HEK293 (cell line): ENCODE measurements at regions not wholly inside any gene's neighbourhood (a gene's known extent, or its start where the extent isn't known, plus 50 kb on each side); places are given as distances from the start of the nearest gene placed in this dataset.
"Not testable (repeated sequence)": the region's sequence is repeated elsewhere in the genome, so short reads cannot be mapped to it uniquely, and the experiment has no call there.

Experiments
- CTCF ChIA-PET: fragments of 350-600 bp; formaldehyde crosslinking; extraction: SDS; loops from one replicate; lab custom pipeline; 2021; ENCODE audit warnings: antibody characterized with exemption; lab: Yijun Ruan, JAX
- POLR2A ChIA-PET: fragments of 300-600 bp; formaldehyde crosslinking; extraction: SDS; loops from one replicate; lab custom pipeline; 2020; ENCODE audit warnings: antibody characterized with exemption, inconsistent platforms; lab: Yijun Ruan, JAX
- H3K27ac ChIP-seq: fragments of 200-500 bp; sonication (Bioruptor generic); 2 replicates; pipeline ENCODE4 v1.5.1; 2014; ENCODE audit warnings: low read depth, low read length, control low read depth, inconsistent platforms; ENCODE audit errors: extremely low read depth
- H3K36me3 ChIP-seq, 2 experiments: fragments of 200-500 bp in 1 of 2; sonication (Bioruptor generic) in 1 of 2; 1 replicate in 1 of 2; 2 replicates in 1 of 2; pipeline ENCODE4 v1.5.1; 2014 to 2017; ENCODE audit warnings: inconsistent platforms in 2 of 2, low read length in 2 of 2; ENCODE audit not compliant: control insufficient read depth in 2 of 2, insufficient read depth in 1 of 2
- H3K4me1 ChIP-seq: fragments of 200-500 bp; sonication (Bioruptor generic); 2 replicates; pipeline ENCODE4 v1.5.1; 2014; ENCODE audit warnings: mild to moderate bottlenecking, low read length, inconsistent platforms; ENCODE audit not compliant: control insufficient read depth, insufficient read depth
- H3K4me3 ChIP-seq: 2 replicates; pipeline ENCODE4 v1.5.1; 2011; ENCODE audit warnings: low read depth, mild to moderate bottlenecking, control low read depth, low read length, moderate library complexity
- H3K9me3 ChIP-seq: fragments of 200-500 bp; sonication (Bioruptor generic); 2 replicates; pipeline ENCODE4 v1.5.1; 2014; ENCODE audit warnings: low read depth, low read length, inconsistent platforms; ENCODE audit not compliant: control insufficient read depth, insufficient read depth
- EGR2 ChIP-seq: fragments of 450-650 bp; formaldehyde crosslinking; IDR thresholded peaks from 2 replicates; pipeline ENCODE4 v1.5.1; 2016; ENCODE audit warnings: low read depth, missing biosample characterization, missing genetic modification characterization
- HOXA7 ChIP-seq: sonication (generic); formaldehyde crosslinking; IDR thresholded peaks from 2 replicates; pipeline ENCODE4 v1.8.1; 2022; ENCODE audit warnings: missing genetic modification reagents, borderline replicate concordance
- HOXC10 ChIP-seq: sonication (generic); formaldehyde crosslinking; IDR thresholded peaks from 2 replicates; pipeline ENCODE4 v1.8.1; 2023; ENCODE audit warnings: mild to moderate bottlenecking, missing genetic modification reagents
- KLF17 ChIP-seq: fragments of 450-650 bp; formaldehyde crosslinking; IDR thresholded peaks from 2 replicates; pipeline ENCODE4 v1.5.1; 2016; ENCODE audit warnings: missing biosample characterization, missing genetic modification characterization
- KLF8 ChIP-seq: fragments of 450-650 bp; formaldehyde crosslinking; IDR thresholded peaks from 2 replicates; pipeline ENCODE4 v1.5.1; 2016; ENCODE audit warnings: missing biosample characterization, missing genetic modification characterization
- PATZ1 ChIP-seq: fragments of 450-650 bp; formaldehyde crosslinking; IDR thresholded peaks from 2 replicates; pipeline ENCODE4 v1.5.1; 2016; ENCODE audit warnings: missing biosample characterization, missing genetic modification characterization
- PRDM1 ChIP-seq: fragments of 450-650 bp; formaldehyde crosslinking; IDR thresholded peaks from 2 replicates; pipeline ENCODE4; 2016; ENCODE audit warnings: missing biosample characterization, missing genetic modification characterization
- PRDM6 ChIP-seq: fragments of 450-650 bp; formaldehyde crosslinking; IDR thresholded peaks from 2 replicates; pipeline ENCODE4 v1.5.1; 2017; ENCODE audit warnings: missing biosample characterization, missing genetic modification characterization
- SETDB1 ChIP-seq: IDR thresholded peaks from one replicate; pipeline ENCODE4 v1.6.1; 2017; ENCODE audit warnings: mild to moderate bottlenecking, low read length, moderate library complexity, mixed read lengths; ENCODE audit not compliant: insufficient read length
- YY2 ChIP-seq: fragments of 450-650 bp; formaldehyde crosslinking; IDR thresholded peaks from 2 replicates; pipeline ENCODE4 v1.5.1; 2016; ENCODE audit warnings: missing biosample characterization, missing genetic modification characterization
- ZBTB17 ChIP-seq: fragments of 450-650 bp; formaldehyde crosslinking; IDR thresholded peaks from 2 replicates; pipeline ENCODE4 v1.5.1; 2016; ENCODE audit warnings: missing biosample characterization, missing genetic modification characterization
- ZBTB44 ChIP-seq: fragments of 450-650 bp; IDR thresholded peaks from 2 replicates; pipeline ENCODE4 v1.5.1; 2018; ENCODE audit warnings: missing biosample characterization, mild to moderate bottlenecking, missing genetic modification characterization
- ZNF133 ChIP-seq: fragments of 450-650 bp; formaldehyde crosslinking; IDR thresholded peaks from 2 replicates; pipeline ENCODE4 v1.5.1; 2016; ENCODE audit warnings: missing biosample characterization, missing genetic modification characterization
- ZNF202 ChIP-seq: fragments of 450-650 bp; formaldehyde crosslinking; IDR thresholded peaks from 2 replicates; pipeline ENCODE4 v1.5.1; 2016; ENCODE audit warnings: missing biosample characterization, missing genetic modification characterization, borderline replicate concordance
- ZNF214 ChIP-seq: fragments of 450-650 bp; formaldehyde crosslinking; IDR thresholded peaks from 2 replicates; pipeline ENCODE4 v1.5.1; 2017; ENCODE audit warnings: missing biosample characterization, mild to moderate bottlenecking, missing genetic modification characterization, borderline replicate concordance
- ZNF248 ChIP-seq: fragments of 450-650 bp; formaldehyde crosslinking; IDR thresholded peaks from 2 replicates; pipeline ENCODE4 v1.5.1; 2017; ENCODE audit warnings: missing biosample characterization, missing genetic modification characterization
- ZNF26 ChIP-seq: fragments of 450-650 bp; formaldehyde crosslinking; IDR thresholded peaks from 2 replicates; pipeline ENCODE4 v1.5.1; 2016; ENCODE audit warnings: missing biosample characterization, missing genetic modification characterization
- ZNF354C ChIP-seq: fragments of 450-650 bp; formaldehyde crosslinking; IDR thresholded peaks from 2 replicates; pipeline ENCODE4 v1.5.1; 2016; ENCODE audit warnings: missing biosample characterization, missing genetic modification characterization, low read depth, borderline replicate concordance
- ZNF416 ChIP-seq: fragments of 450-650 bp; formaldehyde crosslinking; IDR thresholded peaks from 2 replicates; pipeline ENCODE4 v1.5.1; 2016; ENCODE audit warnings: missing biosample characterization, missing genetic modification characterization
- ZNF549 ChIP-seq: fragments of 450-650 bp; IDR thresholded peaks from 2 replicates; pipeline ENCODE4 v1.5.1; 2018; ENCODE audit warnings: missing biosample characterization, missing genetic modification characterization, mild to moderate bottlenecking, inconsistent platforms, moderate library complexity
- ZNF658 ChIP-seq: fragments of 450-650 bp; formaldehyde crosslinking; IDR thresholded peaks from 2 replicates; pipeline ENCODE4; 2016; ENCODE audit warnings: missing biosample characterization, missing genetic modification characterization
- ZNF701 ChIP-seq: fragments of 450-650 bp; formaldehyde crosslinking; IDR thresholded peaks from 2 replicates; pipeline ENCODE4 v1.5.1; 2016; ENCODE audit warnings: missing biosample characterization, missing genetic modification characterization
- ZSCAN18 ChIP-seq: fragments of 450-650 bp; formaldehyde crosslinking; IDR thresholded peaks from 2 replicates; pipeline ENCODE4 v1.5.1; 2016; ENCODE audit warnings: missing biosample characterization, missing genetic modification characterization
- ZSCAN4 ChIP-seq: fragments of 450-650 bp; formaldehyde crosslinking; IDR thresholded peaks from 2 replicates; pipeline ENCODE4 v1.5.1; 2017; ENCODE audit warnings: missing biosample characterization, missing genetic modification characterization

GRCh38 chr7:111647881-111648280 lies 85.6 kb upstream of the IMMP2L start (continued):
- no peak for TF ChIP-seq PRDM6 (tag by site-specific recombination)
- TF ChIP-seq ZNF701 (tag by site-specific recombination): no peak
- TF ChIP-seq ZSCAN4 (tag by site-specific recombination): no peak
- no peak for TF ChIP-seq ZNF133 (tag by site-specific recombination)
- no peak for TF ChIP-seq YY2 (tag by site-specific recombination)

- POLR2A ChIA-PET, H3K4me1 ChIP-seq, H3K27ac ChIP-seq, H3K9me3 ChIP-seq, H3K36me3 ChIP-seq, H3K4me3 ChIP-seq: not testable (repeated sequence)
- CTCF ChIA-PET: interaction anchor here (1.1 kb wide), 1 partner anchor 20 kb away, joined by 3 read pairs; no protein-coding TSS in a partner anchor
Measured at GRCh38 chr7:111644595-111644994, 82.3 kb upstream of the IMMP2L start.

GRCh38 chr7:111642373-111642772 lies 80.1 kb upstream of the IMMP2L start:
- no peak overlapping the region for H3K4me3 ChIP-seq
- no peak overlapping the region for H3K27ac ChIP-seq
- H3K4me1 ChIP-seq: no peaks in the 10 kb centered on the region
- no peaks in the 10 kb centered on the region for H3K9me3 ChIP-seq
- TF ChIP-seq ZNF248 (tag by site-specific recombination) (no peak), ZNF658 (tag by site-specific recombination) (no peak), ZNF549 (tag by site-specific recombination) (no peak), ZBTB44 (tag by site-specific recombination) (no peak), SETDB1 (no peak), ZNF26 (no peak), ZNF354C (tag by site-specific recombination) (no peak), PRDM1 (tag by site-specific recombination) (no peak), ZSCAN18 (no peak), HOXA7 (CRISPR knock-in tag) (no peak), EGR2 (tag by site-specific recombination) (no peak), ZNF202 (no peak), PATZ1 (tag by site-specific recombination) (no peak), ZNF416 (tag by site-specific recombination) (no peak), HOXC10 (CRISPR knock-in tag) (no peak), KLF17 (tag by site-specific recombination) (no peak), ZBTB17 (tag by site-specific recombination) (no peak), KLF8 (no peak), ZNF214 (tag by site-specific recombination) (no peak)
- no peaks in the 10 kb centered on the region for H3K36me3 ChIP-seq
- ChIA-PET CTCF (no interaction called here), POLR2A (no interaction called here)
